GM18868 (cell line): ENCODE measurements at regions not wholly inside any gene's neighbourhood (a gene's known extent, or its start where the extent isn't known, plus 50 kb on each side); places are given as distances from the start of the nearest gene placed in this dataset.
A peak's percentile ranks its signal among the peaks of the same experiment; 100 is the strongest.

ENCODE experiments used
- ATAC-seq: cut with Tn5 transposase; IDR thresholded peaks from one replicate; pipeline ENCODE4 v1.9.1; 2021; ENCODE audit warnings: mild to moderate bottlenecking, moderate library complexity; ENCODE audit not compliant: unreplicated experiment

DNA sequence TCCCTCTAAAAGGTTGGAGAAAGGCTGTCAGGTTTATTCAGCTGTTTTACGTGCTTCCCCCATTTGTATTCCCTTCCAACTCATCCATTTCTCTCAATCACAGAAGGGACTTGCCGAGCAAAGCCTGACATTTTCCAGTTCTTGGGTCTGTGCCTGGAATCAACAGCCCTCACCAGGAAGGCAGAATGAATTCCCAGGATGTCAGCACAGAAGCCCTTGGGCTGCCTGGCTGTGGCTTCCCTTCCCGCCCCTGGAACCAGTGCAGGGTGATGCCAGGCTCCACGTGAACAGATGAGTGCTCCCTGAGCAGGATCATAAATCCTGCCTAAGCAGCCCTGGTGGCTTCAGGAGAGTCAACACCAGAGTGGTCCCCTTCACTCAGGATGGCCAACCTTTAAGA is 86.1 kb upstream of the CD83 start:
- ATAC-seq = no peak

DNA sequence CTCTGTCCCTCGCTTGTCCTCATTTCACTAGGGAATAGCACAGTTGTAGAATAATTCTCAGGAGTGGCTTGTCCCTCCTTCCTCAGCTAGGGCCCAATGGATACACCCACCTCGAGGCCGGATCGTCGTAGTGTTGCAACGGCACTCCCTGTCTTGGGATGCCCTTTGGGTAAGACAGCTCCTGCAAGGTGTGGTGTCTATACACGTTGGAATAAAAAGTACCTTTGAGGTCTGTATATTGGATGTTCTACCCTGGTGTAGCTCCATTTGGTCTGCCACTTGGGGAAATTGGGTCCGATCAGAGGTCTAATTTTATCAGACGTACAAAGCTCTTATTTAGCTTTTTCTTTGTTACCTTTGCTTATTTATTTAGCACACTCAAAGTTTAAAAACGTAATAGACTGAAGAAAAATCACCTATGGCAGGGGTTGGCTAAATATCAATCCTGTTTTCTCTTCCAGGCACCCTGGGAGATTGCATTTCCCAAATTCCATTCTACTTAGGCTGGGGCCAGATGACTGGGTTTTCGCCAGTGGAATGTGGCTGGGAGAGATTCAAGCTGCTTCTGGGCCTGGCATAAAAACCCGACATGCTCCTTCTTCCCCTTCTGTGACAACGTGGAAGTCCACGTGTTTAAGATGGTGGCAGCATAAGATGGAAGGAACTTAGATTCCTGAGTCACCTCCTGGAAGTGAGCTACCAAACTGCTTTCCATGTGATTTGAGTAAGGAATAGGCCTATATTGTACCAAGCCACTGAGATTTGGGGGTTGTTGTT is 82.3 kb upstream of the CD83 start:
- ATAC-seq = no peak

GRCh38 chr6:14035874-14036273 is 81.7 kb upstream of the CD83 start:
- ATAC-seq = no peak

- ATAC-seq = no peak
These were observed 80.7 kb upstream of the CD83 start for GRCh38 chr6:14036911-14037310.

GRCh38 chr6:14037402-14038277 is 79.9 kb upstream of the CD83 start:
- ATAC-seq = no peak

DNA sequence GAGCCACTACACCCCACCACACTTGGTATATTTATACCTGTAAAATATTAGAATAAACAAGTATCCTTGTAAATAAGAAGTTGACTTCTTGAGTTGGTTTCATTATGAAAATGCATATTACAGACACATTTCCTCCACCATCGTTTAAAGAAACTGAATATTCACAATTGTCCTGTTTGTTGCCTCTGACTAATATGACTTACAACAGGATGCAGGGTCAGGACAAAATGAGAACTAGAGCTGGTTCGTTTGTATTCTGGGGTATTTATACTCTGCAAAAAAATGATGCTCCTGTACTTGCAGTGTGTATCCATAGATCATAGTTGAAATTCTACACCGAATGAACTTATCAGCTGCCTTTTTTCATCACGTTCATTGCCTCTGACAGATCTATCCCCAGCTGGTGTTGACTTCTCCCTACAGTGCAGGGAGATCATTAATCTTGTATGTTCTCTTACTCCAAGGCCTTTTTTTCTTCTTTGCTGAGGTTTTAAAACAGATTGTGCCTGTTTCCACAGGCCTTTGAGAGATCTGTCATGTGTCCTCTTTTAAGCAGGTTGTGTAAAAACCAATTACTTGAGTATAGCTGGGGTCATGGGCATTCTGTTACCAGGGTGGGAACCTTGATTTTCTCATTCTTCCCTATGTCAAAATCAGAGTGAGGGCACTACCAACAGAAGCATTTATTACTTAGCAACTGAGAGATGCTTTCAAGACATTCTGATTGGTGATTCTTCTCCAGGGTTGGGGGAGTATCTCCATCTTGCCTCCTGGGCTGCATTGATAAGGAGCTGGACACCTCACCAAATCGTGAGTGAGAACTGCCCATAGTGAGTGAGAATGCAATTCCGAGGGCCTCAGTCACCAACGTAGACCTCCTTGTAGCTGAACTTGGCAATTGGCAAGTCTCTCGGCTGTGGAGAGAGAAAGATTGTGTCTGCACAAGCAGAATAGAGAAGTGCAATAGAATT is 78.8 kb upstream of the CD83 start:
- no peak for ATAC-seq

DNA sequence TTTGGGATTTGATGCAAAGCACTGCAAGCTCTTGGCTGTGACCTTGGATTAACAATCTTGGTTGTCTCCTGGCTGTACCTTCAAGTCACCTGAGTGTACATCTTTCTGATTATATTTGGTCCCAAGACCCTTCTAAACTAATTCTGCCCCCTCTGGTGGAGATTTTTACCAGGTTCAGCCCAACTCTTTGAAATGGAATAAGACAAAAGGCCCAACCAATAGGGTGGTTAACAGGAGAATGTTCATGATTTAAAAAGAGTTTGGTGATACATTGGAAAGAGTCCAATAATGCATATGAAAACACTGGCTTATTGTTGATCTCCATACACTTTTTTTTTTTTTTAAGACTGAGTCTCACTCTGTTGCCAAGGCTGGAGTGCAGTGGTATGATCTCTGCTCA is 77.5 kb upstream of the CD83 start:
- no peak for ATAC-seq

- ATAC-seq = peak; percentile 58
These were observed 71.0 kb upstream of the CD83 start for GRCh38 chr6:14046476-14047068.

GRCh38 chr6:14047151-14047740 is 70.3 kb upstream of the CD83 start:
- ATAC-seq = no peak

DNA sequence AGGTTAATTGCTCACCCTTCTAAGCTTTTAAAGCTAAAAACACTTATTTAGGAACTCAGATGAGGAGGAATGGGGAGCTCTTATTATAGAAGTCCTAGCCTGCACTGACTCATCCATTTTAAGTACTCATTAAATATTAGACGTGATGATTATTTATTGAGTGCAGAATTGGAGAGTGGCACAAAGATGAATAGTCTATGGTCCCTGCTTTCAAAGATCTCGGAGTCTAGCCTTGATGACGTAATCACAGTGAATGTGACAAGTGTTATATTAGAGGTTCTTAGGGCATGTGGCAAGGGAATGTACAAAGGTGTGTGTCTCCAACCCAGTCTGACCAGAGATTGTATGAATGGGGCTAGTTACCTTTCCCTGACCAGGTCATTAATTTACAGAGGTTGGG is 68.7 kb upstream of the CD83 start:
- no peak for ATAC-seq

DNA sequence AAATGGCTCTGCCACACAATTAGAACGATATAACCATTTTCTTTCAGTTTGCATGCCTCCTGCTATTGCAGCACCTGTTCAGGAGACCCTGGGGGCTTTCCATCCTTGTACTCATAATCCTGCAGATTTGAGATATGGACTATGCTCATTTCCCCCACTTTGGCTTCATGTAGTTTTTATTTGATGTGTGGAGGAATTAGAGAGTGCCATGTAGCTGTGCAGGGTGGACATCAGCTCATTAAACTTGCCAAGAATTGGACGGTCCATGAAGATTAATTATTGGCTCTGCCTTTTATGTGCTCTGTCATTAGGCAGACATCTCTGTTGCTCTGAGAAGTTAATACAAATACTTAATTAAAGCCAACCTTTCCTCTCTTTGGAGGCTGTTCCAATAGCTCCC is 66.2 kb upstream of the CD83 start:
- ATAC-seq = no peak

DNA sequence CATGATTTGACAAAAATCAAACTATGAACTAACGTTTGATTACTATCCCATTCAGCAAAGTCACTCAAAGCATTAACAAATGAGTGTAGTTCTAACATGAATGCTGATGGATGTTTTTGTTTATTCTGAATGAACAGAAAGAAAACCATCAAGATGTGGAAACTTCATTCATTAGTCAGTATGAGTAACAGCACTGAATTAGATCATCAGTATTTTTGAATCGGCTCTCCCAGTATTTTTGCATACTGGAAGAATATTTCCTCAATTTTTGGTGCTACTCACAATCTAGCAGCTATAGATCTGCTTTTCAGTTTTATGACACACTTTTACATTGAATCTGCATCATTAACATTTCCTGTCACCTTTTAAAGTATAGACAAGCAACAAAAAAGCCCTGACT is 63.8 kb upstream of the CD83 start:
- ATAC-seq = no peak

GRCh38 chr6:14055541-14055940 is 62.0 kb upstream of the CD83 start:
- ATAC-seq = no peak

DNA sequence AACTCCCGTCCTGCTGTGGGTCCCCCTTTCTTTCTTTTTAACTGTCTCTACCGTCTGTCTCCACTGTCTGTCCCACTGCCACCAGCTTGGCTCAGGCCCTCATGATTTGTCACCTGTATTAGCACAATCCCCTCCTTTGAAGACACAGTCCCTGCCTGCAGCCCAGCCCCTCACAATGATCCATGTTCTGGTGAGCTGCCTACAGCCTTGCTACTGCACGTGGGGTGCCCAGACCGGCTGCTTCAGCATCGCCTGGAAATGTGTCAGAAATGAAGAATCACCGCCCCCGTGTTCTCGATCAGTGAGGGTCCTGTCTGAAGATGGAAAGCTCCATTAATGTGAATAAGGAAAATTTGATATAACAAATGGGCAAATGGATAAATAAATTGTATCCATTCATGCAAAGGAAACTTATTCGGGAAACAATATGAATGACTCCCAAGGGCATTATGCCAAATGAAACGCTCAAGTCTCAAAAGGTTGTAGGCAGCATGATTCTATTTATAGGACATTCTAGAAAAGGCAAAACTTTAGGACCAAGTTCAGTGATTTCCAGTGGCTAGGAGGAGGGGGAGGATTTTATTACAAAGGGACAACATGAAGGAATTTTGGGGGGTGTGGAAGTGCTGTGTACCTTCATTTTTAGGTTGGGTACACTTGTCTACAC is 59.4 kb upstream of the CD83 start:
- no peak for ATAC-seq

- ATAC-seq = no peak
These were observed 58.8 kb upstream of the CD83 start for GRCh38 chr6:14058735-14059134.

GRCh38 chr6:14059791-14060436 is 57.7 kb upstream of the CD83 start:
- ATAC-seq = no peak

DNA sequence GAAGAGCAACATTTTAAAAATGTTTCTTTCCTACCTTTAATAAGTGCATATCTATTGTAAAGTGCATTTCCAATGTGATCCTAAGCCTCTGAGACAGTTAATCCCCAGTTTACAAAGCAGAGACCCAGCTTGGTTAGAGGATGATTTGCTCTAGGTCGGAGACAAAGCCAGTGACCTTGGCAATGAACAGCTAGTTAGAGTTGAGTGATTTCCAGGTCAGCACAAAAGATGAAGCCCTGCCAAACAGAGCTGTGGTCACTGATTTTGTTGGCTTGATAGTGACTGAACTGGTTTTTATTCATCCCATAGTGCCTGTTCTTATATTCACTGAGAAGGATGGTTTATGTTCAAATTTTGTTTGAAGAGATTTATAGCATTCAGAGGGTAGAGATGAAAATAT is 56.6 kb upstream of the CD83 start:
- ATAC-seq = no peak

DNA sequence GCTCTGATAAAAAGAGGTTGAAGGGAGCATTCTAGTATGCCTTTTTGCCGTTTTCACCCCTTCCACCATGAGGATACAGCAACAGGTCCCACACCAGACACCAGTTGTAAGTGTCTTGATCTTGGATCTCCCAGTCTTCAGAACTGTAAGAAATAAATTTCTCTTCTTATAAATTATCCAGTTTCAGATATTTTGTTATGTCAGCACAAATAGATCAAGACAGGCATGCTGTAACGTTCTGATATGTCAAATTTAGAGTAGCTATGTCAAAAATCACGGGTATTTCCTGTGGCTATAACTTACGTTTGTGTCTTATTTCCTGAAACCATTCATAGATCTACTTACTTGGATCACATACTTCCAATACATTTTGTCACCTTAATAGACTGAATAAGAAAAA is 55.9 kb upstream of the CD83 start:
- no peak for ATAC-seq

DNA sequence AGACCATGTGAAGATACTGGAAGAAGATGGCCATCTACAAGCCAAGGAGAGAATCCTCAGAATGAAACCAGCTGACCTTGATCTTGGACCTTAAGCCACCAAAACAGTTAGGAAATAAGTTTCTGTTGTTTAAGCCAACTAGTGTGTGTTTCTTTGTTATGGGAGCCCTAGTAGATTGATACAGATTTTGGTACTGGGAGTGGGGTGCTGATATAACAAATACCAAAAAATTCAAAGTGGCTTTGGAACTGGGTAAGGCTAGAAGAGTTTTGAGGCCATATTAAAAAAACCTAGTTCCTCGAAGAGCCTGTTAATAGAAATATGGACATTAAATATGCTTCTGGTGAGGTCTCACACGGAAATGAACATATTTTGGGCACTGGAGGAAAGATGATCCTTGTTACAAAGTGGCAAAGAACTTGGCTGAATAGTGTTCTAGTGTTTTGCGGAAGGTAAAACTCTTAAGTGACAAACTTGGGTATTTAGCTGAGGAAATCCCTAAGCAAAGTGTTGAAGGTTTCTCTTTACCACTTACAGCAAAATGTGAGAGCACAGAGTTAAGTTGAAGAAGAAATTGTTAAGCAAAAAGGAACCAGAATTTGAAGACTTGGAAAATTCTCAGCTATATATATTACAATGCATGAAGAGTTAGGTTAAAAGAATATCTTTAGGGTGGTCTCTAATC is 55.1 kb upstream of the CD83 start:
- no peak for ATAC-seq
